PFSK-1 (cell line): ENCODE measurements at regions not wholly inside any gene's neighbourhood (a gene's known extent, or its start where the extent isn't known, plus 50 kb on each side); places are given as distances from the start of the nearest gene placed in this dataset.

ENCODE experiments used
- POLR2AphosphoS5 ChIP-seq: IDR thresholded peaks from 2 replicates; pipeline ENCODE4 v1.6.1; 2012; ENCODE audit warnings: low read depth, mild to moderate bottlenecking, control low read depth, low read length, moderate library complexity
- TAF1 ChIP-seq: IDR thresholded peaks from 2 replicates; pipeline ENCODE4 v1.6.1; 2012; ENCODE audit warnings: low read length, control low read depth, borderline replicate concordance; ENCODE audit not compliant: insufficient read depth

- TF ChIP-seq TAF1 (no peak), POLR2AphosphoS5 (no peak)
Observed at GRCh38 chr11:38461751-38462150, 1863.7 kb upstream of the RAG2 start.
